ENCODE measurements at regions not wholly inside any gene's neighbourhood (a gene's known extent, or its start where the extent isn't known, plus 50 kb on each side); places are given as distances from the start of the nearest gene placed in this dataset.
"Not testable (repeated sequence)": the region's sequence is repeated elsewhere in the genome, so short reads cannot be mapped to it uniquely, and the experiment has no call there.

DNA sequence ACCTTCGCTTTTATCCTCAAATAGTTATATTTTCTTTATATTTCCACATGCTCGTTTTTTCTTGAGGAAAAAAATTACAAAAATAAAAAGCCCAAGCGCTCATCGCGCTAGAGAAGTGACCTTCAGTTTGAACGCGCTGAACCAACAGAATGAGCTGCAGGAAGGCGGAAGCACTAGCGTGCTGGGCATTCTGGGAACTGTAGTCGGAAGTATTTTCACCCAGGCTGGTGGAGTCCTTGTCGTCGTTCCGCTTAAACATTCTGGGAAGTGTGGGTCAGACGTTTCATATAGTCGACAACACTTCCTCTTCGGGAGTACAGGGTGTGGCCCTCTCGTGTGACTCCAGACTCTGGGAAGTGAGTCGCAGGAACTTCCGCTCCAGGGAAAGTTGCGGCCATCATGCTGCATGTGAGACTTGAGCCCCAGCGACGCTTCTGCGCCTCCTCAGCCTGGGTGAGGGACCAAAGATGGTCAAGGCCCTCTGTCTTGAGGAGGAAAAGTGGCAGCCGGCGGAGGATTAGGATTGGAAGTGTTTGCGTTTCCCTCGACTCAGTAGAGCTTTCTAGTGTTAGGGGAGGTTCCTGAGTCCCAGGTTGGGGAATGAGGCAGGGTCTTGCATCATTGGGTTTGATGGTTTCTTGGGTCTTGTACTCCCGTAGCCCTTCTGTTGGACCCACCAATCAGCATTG, 84.1 kb upstream of the GPR39 start:
- not testable (repeated sequence) for H3K36me3 Mint-ChIP-seq (ENCODE audit: low read depth)

DNA sequence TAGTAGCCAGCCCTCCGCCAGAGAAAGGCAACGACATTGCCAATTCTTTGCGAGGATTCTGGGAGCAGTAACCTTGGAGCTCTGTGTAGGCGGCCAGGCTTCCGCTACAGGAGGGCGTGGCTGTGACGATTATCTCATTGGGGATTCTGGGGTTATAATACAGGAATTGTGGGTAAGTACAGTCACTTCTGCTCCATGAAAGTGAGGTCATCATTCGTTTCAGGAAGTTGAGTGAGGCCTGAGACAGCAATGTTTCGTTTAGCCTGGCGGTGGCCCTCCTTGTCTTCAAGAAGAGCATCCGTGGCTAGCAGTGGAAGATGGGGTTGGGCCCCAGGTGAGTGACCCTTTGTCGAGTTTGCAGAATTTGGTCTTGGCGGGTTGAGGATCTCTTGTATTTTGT, 79.5 kb upstream of the GPR39 start:
- H3K9me3 Mint-ChIP-seq; H3K27me3 Mint-ChIP-seq (ENCODE audit: low read depth, poor library complexity); H3K27ac Mint-ChIP-seq; H3K4me1 Mint-ChIP-seq; H3K4me3 Mint-ChIP-seq; H3K36me3 Mint-ChIP-seq (ENCODE audit: low read depth); DNase-seq: not testable (repeated sequence)

More for the DNA sequence above, 84.1 kb upstream of the GPR39 start:
- H3K27me3 Mint-ChIP-seq (ENCODE audit: low read depth, poor library complexity); DNase-seq; H3K4me1 Mint-ChIP-seq; H3K27ac Mint-ChIP-seq; H3K9me3 Mint-ChIP-seq; H3K4me3 Mint-ChIP-seq: not testable (repeated sequence)

DNA sequence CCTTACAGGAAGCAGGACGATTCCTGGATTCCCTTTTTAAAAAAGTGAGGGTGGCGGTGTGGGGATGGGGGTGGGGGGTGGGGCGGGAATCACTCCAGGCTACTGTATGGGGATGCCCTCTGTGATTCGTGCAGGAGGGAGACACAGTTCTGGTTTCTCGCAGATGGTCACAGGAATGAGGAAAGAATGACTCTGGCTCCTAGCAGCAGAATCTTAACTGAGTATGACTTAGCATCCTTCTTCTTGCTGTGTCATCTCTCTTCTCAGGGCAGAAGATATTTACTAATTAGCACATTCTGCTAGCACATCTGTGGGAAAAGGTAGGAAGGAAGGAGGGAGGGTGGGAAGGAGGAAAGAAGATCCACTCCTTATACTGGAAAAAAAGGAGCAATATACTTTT, 78.8 kb upstream of the GPR39 start:
- not testable (repeated sequence) for H3K4me3 Mint-ChIP-seq; H3K9me3 Mint-ChIP-seq; H3K27me3 Mint-ChIP-seq (ENCODE audit: low read depth, poor library complexity); H3K4me1 Mint-ChIP-seq; DNase-seq; H3K27ac Mint-ChIP-seq; H3K36me3 Mint-ChIP-seq (ENCODE audit: low read depth)

DNA sequence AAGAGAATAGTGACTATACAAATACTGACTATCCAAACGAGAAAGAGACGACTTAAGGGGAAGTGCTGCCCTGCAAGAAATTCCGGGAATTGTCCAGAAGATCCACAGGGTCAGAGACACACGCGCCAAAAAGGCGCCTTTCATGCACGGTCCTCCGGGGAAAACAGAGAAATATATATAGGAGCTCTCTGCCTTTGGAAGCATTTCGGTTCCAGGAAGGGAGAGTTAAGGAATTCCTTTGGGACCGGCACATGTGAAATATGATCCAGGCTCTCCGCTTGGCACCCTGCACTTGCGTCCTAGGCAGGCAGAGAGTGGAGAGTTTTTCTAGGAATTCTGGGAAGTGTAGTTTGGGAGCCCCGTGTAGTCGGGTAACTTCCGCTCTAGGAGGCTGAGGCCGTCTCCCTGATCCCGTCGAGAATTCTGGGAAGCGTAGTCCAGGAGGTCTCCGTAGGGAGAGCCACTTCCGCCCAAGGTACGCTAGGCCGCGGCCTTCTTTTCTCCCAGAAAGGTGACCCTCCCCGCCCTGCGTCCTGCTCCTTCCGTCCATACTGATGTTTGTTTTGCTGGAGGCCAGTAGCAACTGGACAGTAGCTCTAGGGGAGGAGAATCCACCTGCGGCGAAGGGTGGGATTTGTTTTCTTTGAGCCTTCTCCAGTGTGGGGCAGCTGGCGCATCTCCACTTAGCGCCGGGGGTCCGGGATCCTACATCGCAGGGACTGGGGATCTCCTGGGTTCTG, 69.4 kb upstream of the GPR39 start:
- H3K27ac Mint-ChIP-seq; H3K36me3 Mint-ChIP-seq (ENCODE audit: low read depth); H3K9me3 Mint-ChIP-seq: not testable (repeated sequence)
- DNase-seq: peak; percentile 67
- H3K4me1 Mint-ChIP-seq: peaks cover 15% of the 10 kb centered on the region
- peak overlapping the region; percentile 81 for H3K4me3 Mint-ChIP-seq
- peaks cover 19% of the 10 kb centered on the region for H3K27me3 Mint-ChIP-seq (ENCODE audit: low read depth, poor library complexity)

DNA sequence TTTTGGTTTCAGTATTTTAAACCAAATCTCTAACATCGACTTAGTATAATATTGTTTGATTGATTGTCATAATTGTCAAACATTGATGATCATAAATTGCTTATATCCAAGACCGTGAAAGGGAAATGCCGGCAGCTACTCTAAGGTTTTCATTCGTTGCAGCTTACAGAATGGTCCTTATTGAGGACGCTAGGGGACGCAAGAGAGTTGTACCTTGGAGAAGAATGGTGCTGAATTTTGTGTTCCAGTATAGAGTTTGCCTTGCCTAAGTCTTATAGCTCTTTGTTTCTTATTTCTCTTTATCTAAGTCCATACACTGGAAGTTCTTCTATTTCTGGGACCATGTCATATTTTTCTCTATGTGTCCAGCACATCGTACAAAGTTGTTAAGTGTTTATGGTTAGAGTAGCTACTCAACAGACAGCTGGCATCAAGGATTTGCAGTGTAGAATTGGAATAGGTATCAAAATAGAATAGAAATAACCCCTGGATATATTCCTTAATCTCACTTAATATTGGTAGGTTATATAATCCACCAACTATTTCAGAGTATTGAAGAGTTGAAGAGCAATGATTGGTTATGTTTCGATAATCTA, 67.4 kb upstream of the GPR39 start:
- DNase-seq: peak; percentile 41
- H3K4me3 Mint-ChIP-seq: peak overlapping the region; percentile 54
- peaks cover 15% of the 10 kb centered on the region for H3K4me1 Mint-ChIP-seq
- not testable (repeated sequence) for H3K27ac Mint-ChIP-seq; H3K9me3 Mint-ChIP-seq; H3K36me3 Mint-ChIP-seq (ENCODE audit: low read depth)
- peaks cover 23% of the 10 kb centered on the region for H3K27me3 Mint-ChIP-seq (ENCODE audit: low read depth, poor library complexity)
- TF ChIP-seq, protein P1, sequence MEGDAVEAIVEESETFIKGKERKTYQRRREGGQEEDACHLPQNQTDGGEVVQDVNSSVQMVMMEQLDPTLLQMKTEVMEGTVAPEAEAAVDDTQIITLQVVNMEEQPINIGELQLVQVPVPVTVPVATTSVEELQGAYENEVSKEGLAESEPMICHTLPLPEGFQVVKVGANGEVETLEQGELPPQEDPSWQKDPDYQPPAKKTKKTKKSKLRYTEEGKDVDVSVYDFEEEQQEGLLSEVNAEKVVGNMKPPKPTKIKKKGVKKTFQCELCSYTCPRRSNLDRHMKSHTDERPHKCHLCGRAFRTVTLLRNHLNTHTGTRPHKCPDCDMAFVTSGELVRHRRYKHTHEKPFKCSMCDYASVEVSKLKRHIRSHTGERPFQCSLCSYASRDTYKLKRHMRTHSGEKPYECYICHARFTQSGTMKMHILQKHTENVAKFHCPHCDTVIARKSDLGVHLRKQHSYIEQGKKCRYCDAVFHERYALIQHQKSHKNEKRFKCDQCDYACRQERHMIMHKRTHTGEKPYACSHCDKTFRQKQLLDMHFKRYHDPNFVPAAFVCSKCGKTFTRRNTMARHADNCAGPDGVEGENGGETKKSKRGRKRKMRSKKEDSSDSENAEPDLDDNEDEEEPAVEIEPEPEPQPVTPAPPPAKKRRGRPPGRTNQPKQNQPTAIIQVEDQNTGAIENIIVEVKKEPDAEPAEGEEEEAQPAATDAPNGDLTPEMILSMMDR (IDR thresholded peaks at IDR 0.05): peak; percentile 91

DNA sequence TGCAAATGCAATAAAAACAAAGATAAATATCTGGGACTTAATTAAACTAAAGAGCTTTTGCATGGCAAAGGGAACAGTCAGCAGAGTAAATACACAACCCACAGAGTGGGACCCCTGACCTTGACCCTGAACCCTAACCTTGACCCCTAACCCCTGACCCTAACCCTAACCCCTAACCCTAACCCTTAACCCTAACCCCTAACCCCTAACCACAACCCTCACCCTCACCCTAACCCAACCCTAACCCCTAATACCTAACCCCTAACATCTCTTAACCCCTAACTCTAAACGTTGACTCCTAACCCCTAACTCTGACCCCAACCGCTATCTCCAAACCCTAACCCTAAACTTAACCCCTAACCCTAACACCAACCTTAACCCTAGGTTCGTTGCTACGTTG, 64.9 kb upstream of the GPR39 start:
- H3K27ac Mint-ChIP-seq; DNase-seq; H3K36me3 Mint-ChIP-seq (ENCODE audit: low read depth); H3K9me3 Mint-ChIP-seq: not testable (repeated sequence)
- H3K4me3 Mint-ChIP-seq: peak overlapping the region; percentile 76
- H3K27me3 Mint-ChIP-seq (ENCODE audit: low read depth, poor library complexity): peaks cover 42% of the 10 kb centered on the region
- peaks cover 10% of the 10 kb centered on the region for H3K4me1 Mint-ChIP-seq

DNA sequence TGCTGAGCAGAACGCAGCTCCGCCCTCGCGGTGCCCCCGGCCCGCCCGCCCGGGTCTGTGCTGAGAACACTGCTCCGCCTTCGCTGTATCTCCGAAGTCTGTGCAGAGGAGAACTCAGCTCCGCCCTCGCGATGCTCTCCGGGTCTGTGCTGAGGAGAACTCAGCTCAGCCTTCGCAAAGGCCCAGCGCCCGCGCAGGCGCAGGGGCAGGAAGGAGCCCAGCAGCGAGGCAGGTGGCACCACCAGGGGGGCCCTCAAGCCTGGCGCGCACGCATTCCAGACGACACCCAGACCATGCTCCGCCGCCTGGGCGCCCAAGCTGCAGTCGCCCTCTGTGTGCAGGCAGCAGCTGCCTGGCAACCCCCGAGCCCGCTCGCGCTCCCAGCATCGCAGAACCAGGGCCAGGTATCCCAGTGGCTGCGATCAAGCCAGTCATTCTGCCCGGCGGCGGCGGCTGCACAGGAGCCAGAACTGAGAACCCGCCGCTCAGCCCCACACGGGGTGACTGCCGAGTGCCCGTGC, 64.1 kb upstream of the GPR39 start:
- peak; percentile 79 for DNase-seq
- H3K4me3 Mint-ChIP-seq: peak overlapping the region; percentile 76
- H3K27ac Mint-ChIP-seq; H3K9me3 Mint-ChIP-seq; H3K4me1 Mint-ChIP-seq; H3K36me3 Mint-ChIP-seq (ENCODE audit: low read depth): not testable (repeated sequence)
- peaks cover 42% of the 10 kb centered on the region for H3K27me3 Mint-ChIP-seq (ENCODE audit: low read depth, poor library complexity)

DNA sequence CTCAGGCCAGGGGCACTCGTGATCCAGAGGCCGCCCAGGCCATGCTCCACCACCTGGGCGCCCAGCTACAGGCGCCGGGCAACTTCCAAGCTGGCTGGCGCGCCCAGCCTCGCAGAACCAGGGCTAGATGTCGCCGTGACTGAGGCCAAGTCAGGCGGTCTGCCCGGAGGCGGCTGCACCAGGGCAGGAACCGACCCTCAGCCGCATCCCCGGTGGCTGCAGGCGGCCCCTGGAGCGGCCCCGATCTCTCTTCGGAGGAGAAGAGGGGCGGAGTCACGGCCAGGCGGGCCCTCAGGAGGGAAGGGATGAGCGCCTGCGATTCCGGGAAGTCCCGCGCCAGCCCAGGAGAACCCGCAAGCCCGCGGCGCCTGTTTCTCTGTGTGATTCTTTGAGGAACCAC, 63.2 kb upstream of the GPR39 start:
- DNase-seq: peak; percentile 72
- H3K27ac Mint-ChIP-seq: not testable (repeated sequence)

DNA sequence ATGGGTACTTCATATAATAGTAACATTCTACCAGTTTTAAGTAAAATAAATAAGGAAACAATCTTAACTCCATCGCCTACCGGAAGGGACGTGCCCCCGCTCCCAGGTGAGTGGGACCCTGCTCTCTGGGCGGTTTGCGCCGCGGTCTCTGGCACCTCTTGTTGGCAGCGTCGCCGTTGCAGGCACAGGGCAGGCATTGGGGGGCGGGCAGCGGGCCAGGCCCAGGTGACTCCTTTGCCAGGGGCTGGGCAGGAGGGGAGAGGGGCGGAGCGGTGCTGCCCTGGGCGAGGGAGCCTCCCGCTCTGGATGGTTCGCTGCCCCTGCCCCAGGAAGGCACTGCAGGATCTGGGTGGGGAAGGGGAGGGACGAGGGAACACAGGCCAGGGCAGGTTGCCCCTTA, 55.6 kb upstream of the GPR39 start:
- not testable (repeated sequence) for H3K4me3 Mint-ChIP-seq; H3K4me1 Mint-ChIP-seq; H3K27ac Mint-ChIP-seq; H3K36me3 Mint-ChIP-seq (ENCODE audit: low read depth)
- peak; percentile 5 for DNase-seq
- Mint-ChIP-seq H3K27me3 (ENCODE audit: low read depth, poor library complexity) (peaks cover 17% of the 10 kb centered on the region), H3K9me3 (peaks cover 32% of the 10 kb centered on the region)

More for the DNA sequence above, 63.2 kb upstream of the GPR39 start:
- not testable (repeated sequence) for H3K36me3 Mint-ChIP-seq (ENCODE audit: low read depth); H3K4me1 Mint-ChIP-seq; H3K9me3 Mint-ChIP-seq
- Mint-ChIP-seq H3K27me3 (ENCODE audit: low read depth, poor library complexity) (peaks cover 45% of the 10 kb centered on the region), H3K4me3 (peak overlapping the region; percentile 74)

DNA sequence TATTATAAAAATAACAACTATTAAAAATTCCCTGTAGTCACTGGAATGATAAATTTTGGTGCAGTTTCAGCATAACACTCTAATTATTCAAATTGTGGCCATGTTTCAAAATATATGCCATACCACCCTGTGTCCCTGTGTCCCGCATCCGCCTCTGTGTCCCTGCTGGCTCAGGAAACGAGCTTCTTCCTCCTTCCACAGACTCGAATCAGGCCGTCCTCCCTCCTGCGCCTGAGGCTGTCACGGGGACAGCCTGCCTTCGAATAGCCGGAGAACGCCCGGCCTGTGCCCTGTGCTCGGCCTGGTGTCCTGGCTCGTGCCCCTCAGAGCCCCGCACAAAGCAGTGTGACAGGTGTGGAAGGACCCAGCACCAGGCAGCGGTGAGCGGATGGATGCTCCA, 55.1 kb upstream of the GPR39 start:
- peaks cover 34% of the 10 kb centered on the region for H3K9me3 Mint-ChIP-seq
- H3K4me1 Mint-ChIP-seq; DNase-seq; H3K4me3 Mint-ChIP-seq; H3K36me3 Mint-ChIP-seq (ENCODE audit: low read depth); H3K27ac Mint-ChIP-seq: not testable (repeated sequence)
- H3K27me3 Mint-ChIP-seq (ENCODE audit: low read depth, poor library complexity): peaks cover 13% of the 10 kb centered on the region

DNA sequence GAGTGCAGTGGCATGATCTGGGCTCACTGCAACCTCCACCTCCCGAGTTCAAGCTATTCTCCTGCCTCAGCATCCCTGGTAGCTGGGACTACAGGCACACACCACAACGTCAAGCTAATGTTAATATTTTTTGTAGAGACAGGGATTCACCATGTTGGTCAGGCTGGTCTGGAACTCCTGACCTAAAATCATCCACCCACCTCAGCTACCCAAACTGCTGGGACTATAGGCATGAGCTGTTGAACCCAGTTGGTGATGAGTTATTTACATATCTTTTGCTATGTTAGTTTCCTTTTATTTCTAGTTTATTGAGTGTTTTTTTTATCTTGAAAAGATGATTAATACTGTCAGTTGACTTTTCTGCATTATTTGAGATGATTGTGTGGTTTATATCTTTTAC, 53.3 kb upstream of the GPR39 start:
- Mint-ChIP-seq H3K27me3 (ENCODE audit: low read depth, poor library complexity) (peaks cover 11% of the 10 kb centered on the region), H3K9me3 (peaks cover 34% of the 10 kb centered on the region)
- H3K4me3 Mint-ChIP-seq; H3K4me1 Mint-ChIP-seq; H3K36me3 Mint-ChIP-seq (ENCODE audit: low read depth); DNase-seq; H3K27ac Mint-ChIP-seq: not testable (repeated sequence)

DNA sequence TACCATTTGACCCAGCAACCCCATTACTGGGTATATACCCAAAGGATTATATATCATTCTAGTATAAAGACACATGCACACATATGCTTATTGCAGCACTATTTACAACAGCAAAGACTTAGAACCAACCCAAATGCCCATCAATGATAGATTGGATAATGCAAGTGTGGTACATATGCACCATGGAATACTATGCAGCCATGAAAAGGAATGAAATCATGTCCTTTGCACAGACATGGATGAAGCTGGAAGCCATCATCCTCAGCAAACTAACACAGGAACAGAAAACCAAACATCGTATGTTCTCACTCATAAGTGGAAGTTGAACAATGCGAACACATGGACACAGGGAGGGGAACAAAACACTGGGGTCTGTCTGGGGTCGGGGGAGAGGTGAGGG, 50.6 kb upstream of the GPR39 start:
- DNase-seq; H3K4me3 Mint-ChIP-seq; H3K36me3 Mint-ChIP-seq (ENCODE audit: low read depth); H3K4me1 Mint-ChIP-seq; H3K27ac Mint-ChIP-seq: not testable (repeated sequence)
- Mint-ChIP-seq H3K27me3 (ENCODE audit: low read depth, poor library complexity) (peaks cover 22% of the 10 kb centered on the region), H3K9me3 (peaks cover 26% of the 10 kb centered on the region)
